GM12878 (cell line): ENCODE measurements at regions not wholly inside any gene's neighbourhood (a gene's known extent, or its start where the extent isn't known, plus 50 kb on each side); places are given as distances from the start of the nearest gene placed in this dataset.

Experiments used
- ATAC-seq: fragments of 200-7000 bp; cut with Tn5 transposase; 3 replicates; pipeline ENCODE4 v1.9.1; 2020; ENCODE audit warnings: mild to moderate bottlenecking, moderate library complexity
- BruUV-seq: library from RNA; stranded (reverse); fragments of 400-500 nt; replicated peaks from 2 replicates; lab custom pipeline; 2021; lab: Mats Ljungman, UMichigan
- CTCF ChIA-PET: fragments of 300-600 bp; sonication (Branson Sonifier 250); formaldehyde crosslinking; extraction: SDS; loops from one replicate; lab custom pipeline; 2021; ENCODE audit warnings: inconsistent platforms; lab: Yijun Ruan, JAX
- POLR2A ChIA-PET: fragments of 350-600 bp; formaldehyde crosslinking; extraction: SDS; loops from one replicate; lab custom pipeline; 2021; ENCODE audit warnings: inconsistent platforms; lab: Charles Lee
- RAD21 ChIA-PET: fragments of 300-600 bp; sonication (Branson Sonifier 250); formaldehyde crosslinking; loops from one replicate; lab custom pipeline; 2023; ENCODE audit warnings: antibody characterized with exemption; ENCODE audit not compliant: unreplicated experiment; lab: Charles Lee
- SMC1A ChIA-PET: fragments of 300-600 bp; sonication (Branson Sonifier 250); formaldehyde crosslinking; loops from one replicate; lab custom pipeline; 2023; ENCODE audit not compliant: unreplicated experiment, uncharacterized antibody; lab: Charles Lee
- DNase-seq: peaks from one replicate; pipeline ENCODE4 v3.0.0-alpha.2; 2011; ENCODE audit warnings: low read depth, low spot score
- FAIRE-seq: peaks from 3 replicates; lab custom pipeline; 2011; peaks lifted over from hg19 to GRCh38; lab: Jason Lieb, UNC
- H2AFZ ChIP-seq: 2 replicates; pipeline ENCODE4 v1.6.0; 2011; ENCODE audit warnings: low read depth, low read length, control low read depth; ENCODE audit not compliant: control insufficient read depth
- H3K27ac ChIP-seq: 2 replicates; pipeline ENCODE4 v1.5.1; 2011; ENCODE audit warnings: control low read depth; ENCODE audit not compliant: control insufficient read depth, insufficient read depth
- H3K27me3 ChIP-seq, 2 experiments: replicated peaks in 1 of 2; 2 replicates each; pipeline versions ENCODE4 v1.6.0 to v1.6.1; 2011; ENCODE audit warnings: low read length in 1 of 2; ENCODE audit not compliant: control insufficient read depth in 2 of 2, insufficient read depth in 2 of 2
- H3K36me3 ChIP-seq, 2 experiments: 2 replicates each; pipeline ENCODE4 v1.5.1; 2011; ENCODE audit warnings: low read length in 1 of 2; ENCODE audit not compliant: control insufficient read depth in 2 of 2, insufficient read depth in 2 of 2
- H3K4me1 ChIP-seq: 2 replicates; pipeline ENCODE4 v1.6.1; 2011; ENCODE audit warnings: mild to moderate bottlenecking, low read length, moderate library complexity, mixed read lengths; ENCODE audit not compliant: control insufficient read depth, insufficient read depth
- H3K4me2 ChIP-seq: 2 replicates; pipeline ENCODE4 v1.6.0; 2011; ENCODE audit warnings: control low read depth; ENCODE audit not compliant: control insufficient read depth, insufficient read depth
- H3K4me3 ChIP-seq: fragments of 200-600 bp; sonication (generic); 2 replicates; pipeline ENCODE4 v1.5.1; 2016
- H3K79me2 ChIP-seq: 2 replicates; pipeline ENCODE4 v1.6.0; 2011; ENCODE audit warnings: low read length; ENCODE audit not compliant: control insufficient read depth, insufficient read depth
- H3K9ac ChIP-seq: 2 replicates; pipeline ENCODE4 v1.8.0; 2011; ENCODE audit warnings: low read length, control low read depth, mixed read lengths; ENCODE audit not compliant: control insufficient read depth, insufficient read depth
- H3K9me3 ChIP-seq: replicated peaks from 3 replicates; pipeline ENCODE4 v1.5.1; 2011; ENCODE audit warnings: mild to moderate bottlenecking, low read length; ENCODE audit not compliant: control insufficient read depth, insufficient read depth
- H4K20me1 ChIP-seq: 2 replicates; pipeline ENCODE4 v1.6.0; 2011; ENCODE audit not compliant: control insufficient read depth, insufficient read depth
- BACH1 ChIP-seq: fragments of 450-650 bp; IDR thresholded peaks from 2 replicates; pipeline ENCODE4 v1.6.1; 2017; ENCODE audit warnings: mild to moderate bottlenecking, borderline replicate concordance
- IRF4 ChIP-seq: IDR thresholded peaks from 2 replicates; pipeline ENCODE4 v1.6.1; 2011; ENCODE audit warnings: low read depth, low read length
- KDM1A ChIP-seq: fragments of 200-600 bp; sonication (generic); IDR thresholded peaks from 2 replicates; pipeline ENCODE4 v1.6.1; 2016; ENCODE audit warnings: borderline replicate concordance
- KLF5 ChIP-seq: fragments of 450-650 bp; IDR thresholded peaks from 2 replicates; pipeline ENCODE4 v1.6.1; 2014; ENCODE audit warnings: mild to moderate bottlenecking; ENCODE audit not compliant: partially characterized antibody
- MTA2 ChIP-seq: fragments of 450-650 bp; IDR thresholded peaks from 2 replicates; pipeline ENCODE4 v1.6.1; 2016; ENCODE audit warnings: low read depth, mild to moderate bottlenecking, moderate library complexity
- POLR2AphosphoS2 ChIP-seq: IDR thresholded peaks from 2 replicates; pipeline ENCODE4 v1.6.1; 2011; ENCODE audit warnings: low read depth, mild to moderate bottlenecking, low read length, improper control_type of control experiment, moderate library complexity
- RBBP5 ChIP-seq: fragments of 200-600 bp; sonication (generic); conservative IDR thresholded peaks from 2 replicates; pipeline ENCODE4 v1.6.1; 2016
- SIX5 ChIP-seq: IDR thresholded peaks from 2 replicates; pipeline ENCODE4 v1.6.1; 2011; ENCODE audit warnings: mild to moderate bottlenecking, low read depth, low read length, moderate library complexity; ENCODE audit not compliant: severe bottlenecking
- WGBS: methylation state at CpG from one replicate; pipeline ENCODE4 v1.1.6; 2016; ENCODE audit warnings: low lambda C conversion rate; ENCODE audit not compliant: insufficient replicate concordance, insufficient coverage; ENCODE audit errors: missing lambda C conversion rate; 5-methylcytosine and 5-hydroxymethylcytosine counted together
- in situ Hi-C: fragments of 300-500 bp; cut with MboI; formaldehyde crosslinking; loops from 9 replicates; pipeline ENCODE4 v1.14.3; 2018; ENCODE audit warnings: mixed read lengths
- intact Hi-C: fragments of 100-400 bp; cut with micrococcal nuclease; formaldehyde crosslinking; loops from one replicate; pipeline ENCODE4 v1.14.2; 2022; ENCODE audit not compliant: unreplicated experiment
- TF ChIP-seq, protein P1 (sequence below): IDR thresholded peaks from 2 replicates; pipeline ENCODE4 v1.6.1; 2012; ENCODE audit warnings: low read depth, low read length, improper control_type of control experiment
- TF ChIP-seq, protein P2 (sequence below): fragments of 150-350 bp; IDR thresholded peaks from 2 replicates; pipeline ENCODE4 v1.6.1; 2014; ENCODE audit warnings: mild to moderate bottlenecking, low read depth, low read length

GRCh38 chr5:146971401-146971800 lies 92.8 kb upstream of the PPP2R2B start (continued):
- TF ChIP-seq RBBP5, result no peak
- TF ChIP-seq, protein P1, sequence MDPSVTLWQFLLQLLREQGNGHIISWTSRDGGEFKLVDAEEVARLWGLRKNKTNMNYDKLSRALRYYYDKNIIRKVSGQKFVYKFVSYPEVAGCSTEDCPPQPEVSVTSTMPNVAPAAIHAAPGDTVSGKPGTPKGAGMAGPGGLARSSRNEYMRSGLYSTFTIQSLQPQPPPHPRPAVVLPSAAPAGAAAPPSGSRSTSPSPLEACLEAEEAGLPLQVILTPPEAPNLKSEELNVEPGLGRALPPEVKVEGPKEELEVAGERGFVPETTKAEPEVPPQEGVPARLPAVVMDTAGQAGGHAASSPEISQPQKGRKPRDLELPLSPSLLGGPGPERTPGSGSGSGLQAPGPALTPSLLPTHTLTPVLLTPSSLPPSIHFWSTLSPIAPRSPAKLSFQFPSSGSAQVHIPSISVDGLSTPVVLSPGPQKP, result no peak
- TF ChIP-seq KDM1A, result no peak

- ChIA-PET POLR2A (no interaction called here), SMC1A (interaction anchor here (0.9 kb wide), 1 partner anchor 11 kb away, joined by 4 read pairs; no protein-coding TSS in a partner anchor)
- Histone ChIP-seq H3K4me1 (no peaks in the 10 kb centered on the region), H3K9me3 (no peaks in the 10 kb centered on the region), H3K4me2 (no peak overlapping the region), H3K79me2 (no peaks in the 10 kb centered on the region), H3K4me3 (no peak overlapping the region), H3K9ac (no peak overlapping the region), H3K27ac (no peak overlapping the region), H2AFZ (no peak overlapping the region), H4K20me1 (no peaks in the 10 kb centered on the region), H3K27me3 (no peaks in the 10 kb centered on the region)
- intact Hi-C loops (no loop called here), in situ Hi-C loops (no loop called here)
- FAIRE-seq (no peak), ATAC-seq (no peak), DNase-seq (no peak)
- no TSS peak for BruUV-seq
- WGBS, result 5% methylated on average over 1 of the region's 1 CpG
- no peak for TF ChIP-seq KLF5
- TF ChIP-seq BACH1, result no peak
- no peak for TF ChIP-seq POLR2AphosphoS2
- TF ChIP-seq MTA2, result no peak
- TF ChIP-seq SIX5, result no peak
- TF ChIP-seq IRF4, result no peak
- TF ChIP-seq, protein P2, sequence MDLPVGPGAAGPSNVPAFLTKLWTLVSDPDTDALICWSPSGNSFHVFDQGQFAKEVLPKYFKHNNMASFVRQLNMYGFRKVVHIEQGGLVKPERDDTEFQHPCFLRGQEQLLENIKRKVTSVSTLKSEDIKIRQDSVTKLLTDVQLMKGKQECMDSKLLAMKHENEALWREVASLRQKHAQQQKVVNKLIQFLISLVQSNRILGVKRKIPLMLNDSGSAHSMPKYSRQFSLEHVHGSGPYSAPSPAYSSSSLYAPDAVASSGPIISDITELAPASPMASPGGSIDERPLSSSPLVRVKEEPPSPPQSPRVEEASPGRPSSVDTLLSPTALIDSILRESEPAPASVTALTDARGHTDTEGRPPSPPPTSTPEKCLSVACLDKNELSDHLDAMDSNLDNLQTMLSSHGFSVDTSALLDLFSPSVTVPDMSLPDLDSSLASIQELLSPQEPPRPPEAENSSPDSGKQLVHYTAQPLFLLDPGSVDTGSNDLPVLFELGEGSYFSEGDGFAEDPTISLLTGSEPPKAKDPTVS, result no peak
- TF ChIP-seq, all 136 proteins: peak for 0
- H3K36me3 ChIP-seq, result no peaks in the 10 kb centered on the region
- RAD21 ChIA-PET, result no interaction called here
- CTCF ChIA-PET, result interaction anchor here (2.3 kb wide), 1 partner anchor 20 kb away, joined by 9 read pairs; no protein-coding TSS in a partner anchor
Observed at GRCh38 chr5:146986469-146986868, 107.9 kb upstream of the PPP2R2B start.
